ENCODE measurements at regions not wholly inside any gene's neighbourhood (a gene's known extent, or its start where the extent isn't known, plus 50 kb on each side); places are given as distances from the start of the nearest gene placed in this dataset.

GRCh38 chr6:169838346-169839028 is 87.1 kb downstream of the ERMARD start:
- no peak for DNase-seq

GRCh38 chr6:169837529-169838250 is 86.3 kb downstream of the ERMARD start:
- no peak for DNase-seq

- no peak for DNase-seq
These were observed 81.9 kb downstream of the ERMARD start for GRCh38 chr6:169833258-169833794.

- no peak for DNase-seq
These were observed 81.0 kb downstream of the ERMARD start for GRCh38 chr6:169832247-169832948.

GRCh38 chr6:169831450-169832246 is 80.2 kb downstream of the ERMARD start:
- peak; percentile 73 for DNase-seq

All from SHP77 (cell line).